Muscle of arm (tissue), 1 donor: ENCODE measurements at regions not wholly inside any gene's neighbourhood (a gene's known extent, or its start where the extent isn't known, plus 50 kb on each side); places are given as distances from the start of the nearest gene placed in this dataset.

Experiments
- DNase-seq: peaks from one replicate; pipeline ENCODE4 v3.0.0-alpha.2; 2013

DNA sequence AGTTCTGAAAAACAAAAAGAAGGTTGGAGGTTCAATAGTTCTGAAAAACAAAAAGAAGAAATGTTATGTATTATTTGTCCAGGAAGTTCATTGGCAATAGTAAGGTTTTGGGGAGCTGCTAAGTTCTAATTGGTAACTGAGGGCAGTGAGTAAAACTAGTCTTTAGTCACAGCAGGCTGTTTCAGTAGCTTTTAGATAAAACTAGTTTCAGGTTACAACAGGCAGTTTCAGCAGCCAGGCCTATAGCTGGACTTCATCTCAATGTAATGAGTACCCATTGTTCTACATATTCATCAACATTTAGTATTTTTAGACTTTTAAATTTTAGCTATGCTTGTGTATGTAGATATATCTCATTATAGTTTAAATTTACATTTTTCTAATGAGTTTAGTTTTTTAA lies 639.3 kb downstream of the TOX3 start:
- DNase-seq: no peak

DNA sequence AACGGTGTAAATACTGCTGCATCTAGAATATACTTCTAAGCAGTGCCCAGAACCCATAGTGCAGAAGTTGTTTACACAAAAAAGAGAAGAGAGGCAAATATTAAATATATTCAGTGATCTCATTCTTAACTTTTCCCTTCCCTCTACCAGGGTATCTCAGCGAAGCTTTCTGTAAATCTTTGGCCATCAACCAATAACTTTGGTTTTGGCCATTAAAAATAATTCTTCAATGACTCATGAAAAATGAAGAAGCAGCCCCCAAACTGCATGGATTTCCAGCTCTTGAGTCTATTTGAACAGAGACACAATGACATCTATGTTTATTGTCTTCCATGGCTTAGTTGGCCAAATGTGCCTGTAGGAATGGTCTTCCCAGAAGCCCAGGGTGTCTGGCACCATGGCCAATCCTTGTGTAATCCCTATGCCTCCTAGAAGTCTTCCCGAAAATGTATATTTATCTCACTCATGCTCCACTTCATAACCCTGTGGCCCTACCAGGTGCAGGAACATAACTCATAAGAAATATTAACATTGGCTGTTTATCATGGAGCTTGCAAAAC lies 646.6 kb downstream of the TOX3 start:
- DNase-seq: no peak

DNA sequence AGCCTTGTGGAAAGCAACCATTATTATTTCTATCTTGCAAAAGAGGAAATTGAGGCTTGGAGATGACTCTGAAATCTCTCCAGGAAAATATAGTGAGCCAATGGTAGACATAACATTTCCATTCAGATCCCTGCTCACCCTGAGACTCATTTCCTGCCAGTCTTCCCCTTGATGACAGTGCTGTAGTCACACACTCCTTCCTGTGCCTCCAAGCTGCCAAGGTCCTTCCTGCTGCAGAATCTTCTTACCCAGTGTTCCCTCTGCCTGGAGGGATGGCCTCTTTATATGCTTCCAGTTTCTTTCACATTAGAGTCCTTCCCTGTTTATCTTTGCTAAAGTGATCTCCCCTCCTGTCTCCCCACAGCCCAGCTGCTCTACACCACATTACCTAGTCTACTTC lies 648.1 kb downstream of the TOX3 start:
- no peak for DNase-seq

DNA sequence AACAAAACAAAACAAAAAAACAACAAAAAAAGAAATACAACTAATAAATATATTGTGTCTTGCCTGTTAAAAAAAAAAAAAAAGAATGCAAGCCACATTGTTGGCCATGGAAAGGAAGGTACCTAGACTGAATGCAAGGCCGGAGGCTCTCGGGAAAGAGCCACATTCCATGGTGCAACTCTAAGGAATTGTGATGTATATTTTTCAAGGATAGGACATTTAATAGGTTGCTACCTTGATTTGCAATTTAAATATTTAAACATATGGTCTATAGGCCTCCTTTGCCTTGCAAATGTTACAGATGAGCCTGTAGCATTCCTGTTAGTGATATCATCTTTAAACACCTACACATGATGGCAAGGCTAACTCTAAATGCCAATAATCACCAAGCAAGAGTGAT lies 650.9 kb downstream of the TOX3 start:
- no peak for DNase-seq

DNA sequence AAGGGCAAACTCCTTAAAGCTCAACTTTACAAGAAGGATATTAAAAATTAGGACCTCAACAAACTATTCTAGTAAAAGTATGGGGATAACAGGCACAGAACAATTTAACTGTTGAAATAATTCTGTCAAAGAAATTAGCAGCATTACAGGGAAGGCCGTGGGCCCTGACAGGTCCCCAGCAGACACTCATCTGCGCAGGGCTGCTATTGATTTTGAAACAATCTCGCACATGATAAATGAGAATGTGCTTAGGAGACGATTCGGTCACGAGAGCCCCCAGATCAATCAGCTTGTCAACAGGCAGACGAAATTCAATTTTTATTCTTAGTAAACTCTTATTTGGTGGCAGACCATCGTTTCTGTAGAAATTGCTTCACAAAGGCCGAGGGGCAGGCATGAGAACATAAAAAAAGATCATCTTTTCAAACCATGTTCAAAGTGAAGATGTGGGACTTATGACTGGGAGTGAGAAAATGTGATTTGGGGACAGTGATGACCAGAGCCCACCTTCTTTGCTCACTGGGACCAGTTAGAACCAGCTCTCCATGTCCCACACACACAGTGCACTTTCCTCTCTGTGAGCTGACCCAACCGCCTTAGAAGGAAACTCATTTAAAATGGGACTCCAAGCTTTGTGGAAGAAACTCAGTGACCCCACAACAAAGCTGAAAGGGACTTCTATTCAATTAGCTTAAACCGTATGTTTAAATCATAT lies 654.5 kb downstream of the TOX3 start:
- no peak for DNase-seq

DNA sequence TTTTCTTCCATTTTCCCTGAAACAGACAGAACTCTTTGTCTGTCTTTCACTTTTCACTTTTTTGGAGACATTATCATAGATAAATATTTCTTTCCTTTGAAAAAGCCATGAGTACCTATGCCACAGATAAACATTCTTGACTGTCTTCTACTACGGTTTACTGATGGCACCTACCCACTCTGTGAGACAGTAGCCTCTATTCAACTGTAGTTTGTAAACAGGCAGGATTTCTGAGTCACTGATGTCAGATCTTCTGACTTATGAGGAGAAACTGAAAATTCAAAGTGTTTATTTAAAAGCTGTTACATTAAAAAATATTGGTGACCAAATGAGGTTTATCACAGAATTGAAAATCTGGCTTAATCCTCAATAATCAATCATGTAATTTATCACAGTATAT lies 658.4 kb downstream of the TOX3 start:
- DNase-seq: no peak

DNA sequence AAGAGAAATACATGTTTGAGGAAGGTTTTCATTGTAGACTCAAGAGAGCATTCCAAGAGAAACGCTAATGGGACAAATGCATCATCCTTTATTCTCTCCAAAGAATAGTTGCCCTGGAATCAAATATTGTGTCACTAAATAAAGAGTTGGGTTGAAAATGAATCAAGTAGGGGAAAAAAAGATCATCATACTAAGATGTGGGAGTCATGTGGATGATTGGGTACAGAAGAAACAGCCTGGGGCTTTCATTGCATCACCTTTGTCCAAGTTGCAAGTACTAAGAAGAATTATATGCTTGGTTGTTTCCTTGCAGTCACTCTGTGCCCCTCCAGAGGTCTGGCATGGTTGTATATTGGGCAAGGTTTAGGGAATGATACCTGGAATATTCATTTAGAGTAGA lies 658.9 kb downstream of the TOX3 start:
- no peak for DNase-seq

DNA sequence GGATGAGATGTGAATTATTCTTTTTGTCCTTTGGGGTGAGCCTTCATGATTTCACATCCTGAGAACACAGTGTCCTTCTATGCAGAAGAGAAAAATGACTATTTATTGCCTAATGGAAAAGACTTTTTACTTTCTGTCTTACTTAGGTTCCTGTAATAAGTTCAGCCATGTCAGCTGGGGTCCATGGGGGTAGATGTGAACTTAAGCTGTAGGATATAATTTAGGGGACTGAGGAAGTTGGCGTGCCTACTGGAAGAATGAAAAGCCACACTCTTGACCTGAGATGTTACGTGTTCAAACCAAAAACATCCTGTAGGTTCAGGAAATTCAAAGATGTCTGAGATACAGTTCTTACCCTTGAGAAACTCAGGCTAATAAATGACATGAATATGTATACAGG lies 660.5 kb downstream of the TOX3 start:
- DNase-seq: no peak

DNA sequence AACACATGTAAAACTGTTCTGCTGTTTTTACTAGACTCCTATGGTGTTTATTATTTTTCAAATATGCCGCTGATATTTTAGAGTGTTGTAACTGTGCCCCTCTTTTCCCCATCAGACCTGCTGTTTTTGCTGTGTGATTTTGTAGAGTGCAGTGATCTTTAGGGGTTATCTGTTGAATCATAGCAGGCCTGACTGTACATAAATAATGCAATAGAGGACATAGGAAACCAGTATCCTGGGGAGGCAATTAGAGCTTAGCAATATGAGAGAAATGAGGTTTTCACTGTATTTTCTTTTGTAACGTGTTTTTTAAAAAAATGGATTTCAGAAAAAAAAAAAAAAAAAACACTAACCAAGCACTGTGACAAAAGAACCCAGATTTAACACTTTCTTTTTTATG lies 662.2 kb downstream of the TOX3 start:
- DNase-seq: no peak

DNA sequence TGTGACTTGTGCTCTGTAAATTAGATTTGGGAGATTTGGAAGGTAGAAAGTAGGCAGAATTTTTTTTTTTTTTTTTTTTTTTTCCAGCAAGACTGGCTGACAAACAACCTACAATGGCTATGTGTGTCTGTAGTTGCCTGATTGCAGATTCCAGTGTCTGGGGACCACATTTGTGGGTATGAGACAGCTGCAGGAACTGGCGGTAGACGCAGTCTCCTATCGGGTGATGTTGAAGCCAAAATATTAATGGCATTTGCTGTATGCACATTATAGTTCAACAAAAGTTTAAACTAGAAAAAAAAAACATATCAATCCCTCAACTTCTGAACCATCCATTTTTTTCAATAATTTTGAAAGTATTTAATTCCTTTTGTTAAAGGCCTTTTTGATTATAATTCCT lies 665.2 kb downstream of the TOX3 start:
- no peak for DNase-seq

DNA sequence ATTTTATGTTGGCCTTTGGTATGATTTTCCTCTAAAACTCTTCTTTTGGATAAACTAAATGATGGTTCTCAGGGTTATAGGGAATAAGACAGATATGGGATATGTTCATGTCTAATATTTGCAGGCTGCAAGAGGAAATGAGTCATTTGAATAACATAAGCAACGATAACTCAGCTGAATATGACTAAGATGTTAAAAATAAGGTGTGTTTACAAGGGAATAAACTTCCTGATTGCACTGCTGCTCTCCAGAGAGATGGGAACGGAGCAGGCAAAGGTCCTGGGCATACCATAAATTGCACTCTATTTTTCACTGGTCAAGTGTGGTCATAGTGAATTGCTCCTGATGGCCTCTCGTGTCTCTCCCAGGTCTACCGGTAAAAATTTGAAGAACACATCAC lies 666.2 kb downstream of the TOX3 start:
- DNase-seq: no peak

DNA sequence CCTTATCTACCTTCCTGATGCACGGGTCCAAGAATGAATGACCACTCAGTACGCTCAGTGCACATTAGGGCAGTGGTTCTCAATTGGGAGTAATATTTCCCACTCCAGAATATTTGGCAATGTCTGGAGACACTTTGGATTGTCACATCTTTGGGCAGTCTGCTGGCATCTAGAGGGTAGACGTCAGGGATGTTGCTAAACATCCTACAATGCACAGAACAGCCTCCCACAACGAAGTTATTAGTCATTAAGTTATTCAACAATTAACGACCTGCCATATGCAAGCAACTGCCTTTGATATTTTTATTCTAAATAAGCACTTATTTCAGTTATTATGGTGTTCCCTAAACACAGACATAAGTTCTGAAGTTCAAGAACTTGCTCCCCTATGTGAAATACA lies 669.3 kb downstream of the TOX3 start:
- DNase-seq: no peak

DNA sequence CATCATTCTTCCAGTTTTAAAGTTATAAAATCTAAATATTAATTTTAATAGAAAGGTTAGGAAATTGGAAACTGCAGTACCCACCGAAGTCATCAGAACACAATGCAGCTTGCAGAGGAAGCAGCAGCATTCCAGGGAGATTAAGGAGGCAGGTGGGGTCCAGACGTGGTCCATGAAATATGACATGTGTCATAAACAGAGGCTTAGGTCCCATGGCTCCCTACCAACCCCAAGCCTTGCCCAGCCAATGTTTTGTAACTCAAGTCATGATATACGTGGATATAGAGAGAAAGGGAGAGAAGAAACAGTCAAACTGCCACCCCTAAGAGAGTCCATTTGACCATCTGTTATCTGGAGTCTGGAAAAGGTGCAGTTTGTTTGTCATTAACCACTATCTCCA lies 670.0 kb downstream of the TOX3 start:
- DNase-seq: no peak

DNA sequence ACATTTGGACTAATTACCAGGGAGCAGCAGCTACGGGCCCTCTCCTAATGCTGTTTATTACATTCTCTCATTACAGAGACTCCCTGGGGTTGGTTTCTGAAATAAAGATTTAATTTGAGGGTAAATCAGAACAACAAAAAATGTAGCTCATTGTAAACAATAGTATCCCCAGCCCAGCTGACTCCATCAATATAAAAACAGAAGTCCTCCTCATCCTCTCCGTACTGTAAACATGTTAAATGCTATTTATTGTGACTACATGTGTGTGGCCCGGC lies 670.4 kb downstream of the TOX3 start:
- DNase-seq: no peak

DNA sequence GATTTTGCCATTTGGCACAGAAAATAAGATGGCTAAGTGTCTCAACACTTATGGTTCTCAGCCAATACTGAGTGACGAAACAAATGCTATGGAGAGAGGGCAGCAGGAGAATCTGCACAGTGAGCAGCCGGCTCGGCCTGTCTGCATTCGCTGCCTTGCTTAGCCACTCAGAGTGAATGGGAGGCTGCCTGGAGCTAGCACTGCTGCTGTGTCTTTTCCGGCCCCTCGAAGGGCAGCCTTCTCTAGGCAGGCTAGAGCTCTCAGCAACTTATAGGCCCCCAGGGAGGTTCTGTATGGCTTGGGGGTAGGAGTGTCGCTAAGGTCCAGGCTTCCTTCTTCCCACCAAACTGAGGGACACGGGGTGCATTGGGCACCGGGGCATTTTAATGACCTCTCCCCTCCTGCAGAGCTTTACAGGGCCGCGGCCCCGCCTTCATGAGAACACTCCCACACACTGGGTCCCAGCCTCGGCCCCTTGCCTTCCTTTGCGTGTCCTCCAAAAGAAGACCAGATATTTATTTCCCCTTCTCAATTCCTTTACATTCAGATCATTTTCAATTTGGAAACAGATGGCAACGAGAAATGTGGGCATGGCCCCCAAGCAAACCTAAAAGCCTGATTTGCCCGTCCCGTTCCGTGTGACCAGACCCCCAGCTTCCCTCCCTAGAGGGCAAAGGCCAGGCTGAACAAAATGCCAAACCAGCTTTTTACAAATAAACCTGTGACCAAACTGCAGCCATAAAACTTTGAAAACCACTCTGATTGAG lies 670.9 kb downstream of the TOX3 start:
- DNase-seq: no peak

DNA sequence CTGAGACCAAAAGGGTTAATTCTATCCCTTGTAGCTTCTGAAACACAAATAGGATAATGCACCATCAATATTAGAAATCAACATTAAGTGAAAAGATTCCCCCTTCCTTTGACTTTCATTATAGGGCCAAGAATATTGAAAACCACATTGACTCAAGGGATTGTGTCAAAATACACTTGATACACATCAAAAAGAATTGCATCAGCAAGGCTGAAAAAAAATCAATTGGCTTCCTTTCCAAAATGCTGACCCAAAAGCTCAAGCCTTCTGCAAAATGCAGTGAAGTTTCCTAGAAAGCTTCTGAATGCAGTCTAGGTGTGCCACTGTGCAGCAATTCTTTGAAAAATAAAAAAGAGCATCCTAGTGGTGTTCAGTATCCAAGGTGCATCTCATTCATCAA lies 674.4 kb downstream of the TOX3 start:
- DNase-seq: no peak

DNA sequence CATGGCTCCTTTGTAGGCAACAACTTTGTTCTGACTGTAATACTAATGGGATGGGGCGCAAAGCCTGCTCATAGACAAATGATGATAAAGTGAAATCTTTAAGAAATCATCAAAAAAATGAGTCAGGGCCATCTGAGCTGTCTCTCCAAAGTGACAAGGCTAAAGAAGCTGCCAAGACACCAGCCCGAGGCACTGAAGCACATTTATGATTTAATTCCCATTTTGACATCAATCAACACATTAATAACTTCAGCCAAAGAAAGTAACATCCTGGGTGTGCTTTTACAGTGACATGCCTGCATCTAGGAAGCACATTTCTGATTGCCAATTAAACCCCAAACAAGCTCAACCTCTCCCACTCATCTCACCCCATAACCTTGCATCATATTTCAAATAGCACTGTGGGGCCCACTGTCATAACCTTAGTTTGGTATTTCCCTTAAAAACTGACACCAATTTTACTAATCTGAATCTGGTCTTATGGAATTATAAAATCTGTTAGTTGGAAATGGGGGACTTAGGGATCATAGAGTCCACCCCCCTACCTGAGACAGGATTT lies 676.6 kb downstream of the TOX3 start:
- DNase-seq: no peak

DNA sequence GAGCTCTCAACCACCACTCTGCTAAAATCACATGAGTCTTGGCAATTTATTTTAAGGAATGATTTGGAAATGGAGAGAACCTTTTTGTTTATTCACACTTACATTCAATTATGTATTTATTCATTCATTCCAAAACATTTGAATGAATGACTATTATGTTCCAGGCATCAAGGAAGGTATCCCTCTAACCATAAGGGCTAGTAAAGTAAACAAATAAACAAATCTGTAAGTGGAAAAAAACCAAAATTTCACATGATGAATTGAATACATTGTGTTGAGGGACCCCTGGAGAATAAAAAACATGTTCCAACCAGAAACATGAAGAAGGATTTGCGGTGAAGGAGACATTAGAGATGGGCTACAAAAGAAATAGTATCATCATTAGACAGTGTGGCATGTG lies 677.8 kb downstream of the TOX3 start:
- no peak for DNase-seq

DNA sequence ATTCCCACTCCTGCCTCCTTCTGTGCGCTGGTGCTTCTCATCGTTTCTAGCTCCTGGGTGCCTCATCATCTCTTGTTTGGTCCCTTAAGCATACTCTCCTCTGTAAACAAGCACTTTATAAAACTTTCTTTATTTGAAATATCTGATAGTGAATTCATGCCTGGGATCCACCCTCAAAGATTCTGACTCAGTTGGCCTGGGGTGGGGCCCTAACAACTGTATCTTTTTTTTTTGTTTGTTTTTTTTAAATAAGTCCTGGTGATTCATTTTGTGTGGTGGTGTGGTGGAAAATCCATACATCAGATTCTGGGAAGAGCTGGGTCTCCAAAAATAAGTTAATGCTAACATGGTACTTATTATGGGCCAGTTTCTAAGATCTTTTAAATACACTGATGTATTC lies 678.3 kb downstream of the TOX3 start:
- no peak for DNase-seq

DNA sequence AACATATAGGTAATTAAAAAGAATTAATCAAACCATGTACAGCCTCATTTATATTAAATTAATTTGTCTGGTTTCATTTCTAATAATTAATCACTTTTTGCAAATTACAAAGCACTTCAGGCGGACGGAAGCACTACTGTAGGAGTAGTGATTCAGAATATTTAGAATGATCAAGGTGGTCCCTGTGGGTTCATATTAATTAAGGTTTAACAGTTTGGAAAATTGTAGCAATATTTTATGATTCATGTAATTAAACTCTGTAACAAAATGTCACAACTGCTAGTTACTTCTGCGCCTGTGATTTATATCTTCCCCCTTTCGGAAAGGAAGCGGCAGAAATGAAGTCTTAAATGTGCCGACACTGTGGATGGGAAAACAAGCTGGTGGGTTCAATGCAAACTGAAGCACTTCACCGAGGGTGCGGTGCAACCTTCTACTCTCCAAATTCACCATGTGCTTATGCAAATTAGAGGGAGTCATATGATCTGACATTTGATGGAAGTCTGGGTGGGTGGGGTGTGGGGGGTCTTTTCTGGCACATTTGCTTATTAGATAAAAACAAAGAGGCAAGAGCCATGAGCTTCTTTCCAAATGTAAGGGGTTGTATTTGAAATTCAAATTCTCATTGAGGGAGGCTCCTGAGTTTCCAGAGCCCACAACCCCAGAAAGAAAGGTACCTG lies 679.4 kb downstream of the TOX3 start:
- no peak for DNase-seq

DNA sequence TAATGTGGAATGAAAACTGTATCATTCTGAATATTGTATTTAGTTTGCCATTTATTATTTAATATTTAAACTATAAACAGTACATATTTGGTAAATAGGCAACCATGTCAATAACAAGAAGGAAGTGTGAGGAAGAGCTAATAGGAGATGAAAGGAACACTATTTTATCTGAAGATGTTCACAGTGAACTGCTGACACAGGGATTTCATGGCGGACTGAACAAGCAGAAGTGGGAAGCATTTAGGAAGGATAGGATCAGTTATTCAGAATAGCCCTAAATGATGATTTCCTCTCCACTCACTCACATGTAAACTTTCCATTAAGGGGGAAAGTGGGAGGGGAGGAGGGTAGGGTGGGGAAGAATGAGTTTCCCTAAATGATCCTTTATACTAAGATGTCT lies 682.4 kb downstream of the TOX3 start:
- DNase-seq: no peak

DNA sequence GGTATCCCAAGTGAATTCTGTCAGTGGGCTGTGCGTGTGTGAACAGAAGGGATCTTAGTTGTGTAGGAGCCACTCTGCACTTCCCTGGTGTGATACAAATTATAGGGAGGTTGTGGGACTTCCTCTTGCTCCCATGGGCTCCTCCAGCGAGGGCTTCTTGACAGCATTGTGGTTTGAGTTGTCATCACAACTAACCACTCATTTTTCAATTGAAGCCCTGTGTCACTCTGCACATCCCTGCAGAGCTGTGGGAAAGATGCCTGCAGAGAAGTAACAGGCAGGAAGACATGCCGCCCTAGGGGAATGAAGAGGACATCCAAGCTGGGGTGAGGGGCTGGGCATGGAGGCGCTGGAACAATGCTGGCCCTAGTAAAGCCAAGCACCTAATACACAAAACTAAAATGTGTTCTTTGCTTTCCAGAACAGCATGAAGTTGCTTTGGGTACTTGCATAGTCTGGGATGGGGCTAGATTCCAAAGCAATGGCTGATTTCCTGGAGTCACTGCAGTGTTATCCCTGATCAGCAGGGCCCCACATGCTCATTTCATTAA lies 692.5 kb downstream of the TOX3 start:
- DNase-seq: no peak

DNA sequence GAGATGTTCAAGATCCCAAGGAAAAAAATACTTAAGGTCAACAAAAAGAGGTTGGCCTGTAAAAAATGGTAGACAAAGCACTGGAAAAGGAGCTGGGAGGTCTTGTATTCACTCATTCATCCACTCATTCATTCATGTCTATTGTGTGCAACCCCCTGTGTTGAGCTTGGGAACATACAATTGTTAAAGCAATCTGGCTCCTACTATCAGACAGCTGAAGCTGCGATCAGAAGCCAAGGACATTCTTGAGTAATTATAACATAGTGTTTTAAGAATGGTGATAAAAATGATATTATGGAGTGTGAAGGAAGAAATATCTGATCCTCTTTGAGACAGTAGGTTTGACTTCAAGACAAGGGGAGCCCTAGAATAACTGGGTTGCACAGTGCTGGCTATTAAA lies 693.4 kb downstream of the TOX3 start:
- DNase-seq: no peak
